HG03432 (cell line): ENCODE measurements at regions not wholly inside any gene's neighbourhood (a gene's known extent, or its start where the extent isn't known, plus 50 kb on each side); places are given as distances from the start of the nearest gene placed in this dataset.

Source experiments
- ATAC-seq: cut with Tn5 transposase; IDR thresholded peaks from one replicate; pipeline ENCODE4 v1.9.1; 2021; ENCODE audit warnings: mild to moderate bottlenecking, moderate library complexity; ENCODE audit not compliant: unreplicated experiment

DNA sequence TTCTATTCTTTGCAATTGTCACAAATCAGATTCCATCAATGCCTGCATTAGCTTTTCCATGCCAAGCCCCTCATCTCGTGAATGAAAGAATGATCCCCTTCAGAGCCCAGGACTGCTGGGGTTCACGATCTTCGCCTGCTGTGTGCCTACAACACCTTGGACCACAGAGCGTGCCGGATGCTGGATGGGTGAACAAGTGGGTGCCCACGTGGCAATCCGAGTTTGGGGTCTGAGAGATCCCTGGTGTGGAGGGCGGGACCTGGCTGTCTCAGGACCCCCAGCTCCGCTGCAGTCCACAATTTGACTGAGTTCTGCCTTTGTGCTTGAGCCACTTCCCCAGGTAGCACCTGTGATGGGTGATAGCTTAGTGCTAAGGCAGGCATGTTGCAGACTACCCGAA is 317.0 kb downstream of the GALR1 start:
- no peak for ATAC-seq

DNA sequence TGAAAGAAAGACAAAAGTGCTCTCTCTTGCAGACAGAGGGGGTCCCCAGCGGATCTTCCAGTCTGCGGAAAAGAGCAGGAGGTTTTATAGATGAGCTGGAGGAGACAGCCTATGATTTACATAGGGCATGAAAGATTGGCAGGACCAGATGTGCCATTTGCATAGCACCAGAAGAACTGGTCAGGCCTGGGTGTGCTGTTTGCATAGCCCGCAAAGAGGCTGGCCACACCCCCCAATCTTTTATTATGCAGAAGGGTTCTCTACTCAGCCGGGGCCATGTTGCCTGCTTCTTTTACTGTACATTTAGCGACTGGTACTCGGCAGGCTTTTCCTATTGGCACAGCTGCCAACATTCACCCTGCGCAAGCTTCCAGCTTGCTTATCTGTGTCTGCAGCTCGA is 317.6 kb downstream of the GALR1 start:
- no peak for ATAC-seq

DNA sequence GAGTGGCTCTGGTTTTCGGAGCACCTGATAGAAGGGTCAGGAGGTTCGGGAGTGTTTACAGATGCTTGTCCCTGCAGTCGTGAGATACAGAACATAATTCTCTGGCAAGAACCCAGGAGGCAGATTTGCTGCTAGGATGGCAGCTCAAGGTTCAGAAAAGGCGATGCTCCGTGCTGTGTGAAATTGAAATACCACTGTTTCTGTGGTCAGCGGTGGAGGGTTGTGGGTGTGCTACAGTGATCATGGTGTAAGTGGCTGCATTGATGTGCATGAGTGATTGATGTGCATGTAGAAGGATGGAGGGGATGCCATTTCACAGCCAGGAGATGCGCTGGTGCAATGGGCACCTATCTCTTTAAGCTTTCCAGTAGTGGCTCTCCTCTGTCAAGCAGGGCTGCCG is 322.1 kb downstream of the GALR1 start:
- no peak for ATAC-seq

DNA sequence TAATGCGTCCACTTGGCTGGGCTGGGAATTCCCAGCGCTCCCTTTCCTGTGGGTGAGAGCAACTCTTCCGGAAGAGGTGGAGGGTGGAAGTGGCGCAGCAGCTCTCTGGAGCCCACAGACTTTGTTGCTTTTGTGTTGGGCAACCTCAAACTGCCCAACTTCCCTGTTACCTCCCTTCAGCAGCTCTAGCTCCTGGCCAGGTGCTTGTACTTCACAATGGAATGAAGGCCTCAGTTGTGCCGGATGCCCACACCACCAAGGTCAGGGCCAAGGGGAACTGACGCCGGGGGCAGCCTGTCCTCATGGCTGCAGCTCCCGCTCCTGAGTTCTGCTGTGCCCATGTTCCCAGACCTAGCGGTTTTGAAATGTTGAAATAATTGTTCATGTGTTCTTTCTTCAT is 322.9 kb downstream of the GALR1 start:
- no peak for ATAC-seq

- no peak for ATAC-seq
Observed at GRCh38 chr18:77573571-77573970, 323.9 kb downstream of the GALR1 start.

DNA sequence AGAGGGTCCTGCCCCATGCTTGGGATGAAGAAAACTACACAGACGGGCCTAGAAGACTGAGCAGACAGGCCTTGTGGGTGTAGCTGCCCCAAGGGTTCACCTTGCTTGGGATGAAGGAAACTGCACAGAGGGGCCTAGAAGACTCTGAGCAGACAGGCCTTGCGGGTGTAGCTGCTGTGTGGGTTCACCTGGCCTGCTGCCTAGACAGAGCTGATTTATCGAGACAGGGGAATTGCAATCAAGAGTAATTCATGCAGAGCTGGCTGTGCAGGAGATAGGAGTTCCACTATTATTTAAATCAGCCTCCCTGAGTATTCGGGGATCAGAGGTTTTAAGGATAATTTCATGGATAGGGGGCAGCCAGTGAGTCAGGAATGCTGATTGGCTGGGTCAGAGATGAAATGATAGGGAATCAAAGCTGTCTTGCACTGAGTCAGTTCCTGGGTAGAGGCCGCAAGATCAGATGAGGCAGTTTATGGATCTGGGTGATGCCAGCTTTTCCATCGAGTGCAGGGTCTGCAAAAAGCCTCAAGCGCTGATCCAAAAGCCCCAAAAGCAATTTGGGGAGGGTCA is 341.4 kb downstream of the GALR1 start:
- no peak for ATAC-seq

DNA sequence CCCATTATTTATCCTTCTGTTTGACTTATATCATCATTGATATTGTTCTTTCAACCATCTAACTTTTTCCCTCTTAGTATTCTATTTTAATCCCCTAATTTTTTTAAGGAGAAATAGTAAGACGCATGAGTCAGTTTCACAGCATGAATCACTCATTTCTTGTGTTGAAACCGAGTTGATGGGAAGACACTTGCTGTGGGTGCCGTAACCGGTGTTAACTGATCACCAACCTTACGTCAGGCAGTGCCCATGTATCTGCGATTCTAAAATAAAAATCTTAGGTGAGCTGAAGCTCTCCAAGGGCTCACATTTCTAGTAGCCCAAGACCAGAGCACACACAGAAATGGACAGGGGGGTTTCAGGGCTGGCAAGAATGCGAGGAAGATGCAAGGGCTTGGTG is 348.1 kb downstream of the GALR1 start:
- ATAC-seq = no peak

- no peak for ATAC-seq
Observed at GRCh38 chr18:77600674-77601073, 351.0 kb downstream of the GALR1 start.

GRCh38 chr18:77601567-77601966 is 351.9 kb downstream of the GALR1 start:
- ATAC-seq = no peak

GRCh38 chr18:77607087-77607486 is 357.4 kb downstream of the GALR1 start:
- no peak for ATAC-seq

- no peak for ATAC-seq
Observed at GRCh38 chr18:77608807-77609206, 359.2 kb downstream of the GALR1 start.

GRCh38 chr18:77617694-77618093 is 368.0 kb downstream of the GALR1 start:
- ATAC-seq = no peak

GRCh38 chr18:77619525-77619924 is 369.9 kb downstream of the GALR1 start:
- no peak for ATAC-seq

DNA sequence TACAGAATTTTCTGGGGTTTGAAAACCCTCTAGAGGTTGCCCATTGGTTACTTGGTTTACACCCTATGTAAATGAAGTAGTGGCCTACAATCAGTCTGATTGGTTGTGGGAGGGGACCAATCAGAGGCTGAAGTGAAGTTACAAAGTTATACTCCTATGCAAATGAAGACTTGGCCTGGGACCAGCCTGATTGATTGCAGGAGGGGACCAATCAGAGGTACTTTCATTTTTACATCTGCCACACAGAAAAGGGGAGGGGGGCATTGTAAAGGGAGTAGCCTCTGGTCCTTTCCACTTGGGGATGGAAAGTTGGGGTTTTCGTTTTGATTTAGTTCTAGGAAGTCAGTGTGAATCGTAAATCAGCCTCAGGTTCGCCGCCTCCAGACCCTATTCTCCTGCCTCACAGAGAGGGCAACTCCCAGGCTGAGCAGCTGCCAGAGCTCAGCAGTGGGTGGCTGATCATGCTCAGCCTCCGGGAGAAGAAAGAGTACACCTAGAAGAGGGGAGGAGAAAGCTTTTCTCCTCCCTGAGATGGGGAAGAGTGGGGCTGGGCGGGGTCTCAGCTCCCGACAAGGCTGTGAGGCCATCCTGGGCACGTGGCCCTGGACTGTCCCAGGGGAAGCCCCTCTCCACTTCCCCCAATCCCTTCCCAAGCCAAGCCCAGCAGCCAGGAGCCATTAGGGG is 372.5 kb downstream of the GALR1 start:
- no peak for ATAC-seq

GRCh38 chr18:77632758-77633157 is 383.1 kb downstream of the GALR1 start:
- peak; percentile 69 for ATAC-seq

- ATAC-seq = no peak
Observed at GRCh38 chr18:77634494-77634893, 384.8 kb downstream of the GALR1 start.

- no peak for ATAC-seq
Observed at GRCh38 chr18:77635451-77635850, 385.8 kb downstream of the GALR1 start.

DNA sequence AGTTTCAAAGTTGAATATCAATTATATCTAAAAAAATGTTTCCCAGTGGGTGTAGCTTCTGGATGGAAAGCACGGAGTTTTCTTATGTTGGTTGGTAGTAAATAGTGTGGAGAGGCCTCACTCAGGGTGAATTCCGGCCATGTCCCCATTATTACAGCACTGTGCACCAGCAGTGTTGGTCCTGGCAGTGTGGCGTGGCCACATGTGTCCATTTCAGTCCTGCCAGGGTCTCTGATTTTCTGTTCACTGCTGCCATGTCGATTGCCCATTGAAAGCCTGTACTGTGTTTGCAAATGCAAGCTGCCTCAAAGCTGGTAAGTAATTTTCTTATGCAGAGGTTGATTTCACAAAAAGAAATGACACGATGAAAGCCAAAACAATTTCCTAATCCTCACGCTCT is 386.2 kb downstream of the GALR1 start:
- no peak for ATAC-seq

GRCh38 chr18:77645170-77645872 is 395.7 kb downstream of the GALR1 start:
- no peak for ATAC-seq

DNA sequence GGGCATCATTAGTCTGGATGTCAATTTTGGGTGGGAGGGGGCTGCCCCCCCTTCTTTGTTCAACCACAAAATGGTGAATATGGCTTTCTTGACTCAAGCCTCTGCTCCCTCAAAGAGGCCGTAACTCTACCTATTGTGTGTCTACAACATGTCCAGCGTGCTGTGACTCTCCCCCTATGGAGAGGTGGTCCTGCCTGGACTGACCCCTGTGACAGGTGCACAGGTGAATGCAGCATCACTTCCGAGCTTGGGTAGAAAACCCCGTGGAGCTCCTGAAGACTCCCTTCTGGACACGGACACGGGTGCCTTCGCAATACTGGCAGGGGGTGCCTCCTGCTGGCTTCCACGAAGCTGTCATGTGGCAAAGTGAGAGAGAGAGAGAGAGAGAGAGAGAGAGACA is 397.8 kb downstream of the GALR1 start:
- ATAC-seq = no peak

DNA sequence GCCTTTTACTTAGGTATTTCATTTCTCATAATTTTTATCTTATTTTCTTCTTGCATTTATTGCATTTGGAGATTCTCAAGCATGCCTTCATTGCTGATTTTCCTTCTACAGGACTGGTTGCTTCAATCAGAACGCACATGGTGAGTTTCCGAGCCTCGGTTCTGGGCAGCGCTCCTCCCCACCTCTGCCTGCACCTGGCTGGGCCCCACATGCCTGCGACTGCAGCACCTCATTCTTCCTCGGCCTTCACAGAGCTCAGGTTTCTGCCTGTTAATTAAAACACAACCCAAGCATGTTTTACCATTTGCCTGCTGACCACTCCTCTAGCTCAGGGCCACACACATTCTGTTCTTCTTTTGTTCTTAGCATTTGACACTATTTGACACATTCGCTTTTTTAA is 398.8 kb downstream of the GALR1 start:
- ATAC-seq = no peak

- ATAC-seq = peak; percentile 92
Observed at GRCh38 chr18:77650799-77651385, 401.2 kb downstream of the GALR1 start.
